Left hindlimb (tissue), 1 donor: ENCODE measurements at regions not wholly inside any gene's neighbourhood (a gene's known extent, or its start where the extent isn't known, plus 50 kb on each side); places are given as distances from the start of the nearest gene placed in this dataset.

Experiments used
- DNase-seq: peaks from one replicate; pipeline ENCODE4 v3.0.0-alpha.2; 2018

GRCh38 chr4:7126981-7127380, 59.1 kb upstream of the GRPEL1 start:
- no peak for DNase-seq

DNA sequence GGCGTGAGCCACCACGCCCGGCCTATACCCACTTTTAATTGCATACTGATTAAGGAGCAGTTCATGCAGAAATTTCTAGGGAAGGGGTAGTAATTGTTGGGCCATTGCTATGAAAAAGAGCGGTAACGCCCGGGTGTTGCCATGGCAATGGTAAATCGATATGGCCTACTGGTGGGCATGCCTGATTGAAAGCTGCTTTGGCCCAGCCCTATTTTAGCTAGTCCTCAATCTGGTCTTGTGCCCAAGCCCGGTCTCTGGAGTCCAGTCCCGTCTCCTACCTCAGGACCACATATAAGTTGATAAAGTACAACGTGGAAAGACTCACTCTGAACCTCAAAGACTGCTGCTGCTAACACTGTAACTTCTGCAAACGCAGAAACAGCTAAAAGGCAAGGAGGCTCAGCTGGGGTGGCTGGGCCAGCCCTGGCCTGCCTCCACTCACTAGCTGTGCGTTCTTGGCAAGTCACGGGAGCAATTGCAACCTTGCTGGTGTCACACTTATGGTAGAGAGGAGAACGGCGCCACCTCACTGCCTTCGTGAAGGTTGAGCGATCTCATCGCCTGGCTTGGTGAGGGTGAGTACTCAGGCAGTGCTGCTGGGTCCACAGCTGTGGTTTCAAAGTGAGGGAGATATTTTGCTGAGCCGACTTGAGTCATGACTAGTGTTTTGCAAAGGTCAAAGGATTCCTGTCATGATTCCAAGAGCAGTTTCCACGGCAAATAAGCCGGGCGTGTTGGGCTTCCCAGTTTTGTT, 57.0 kb upstream of the GRPEL1 start:
- DNase-seq: peak; percentile 73

DNA sequence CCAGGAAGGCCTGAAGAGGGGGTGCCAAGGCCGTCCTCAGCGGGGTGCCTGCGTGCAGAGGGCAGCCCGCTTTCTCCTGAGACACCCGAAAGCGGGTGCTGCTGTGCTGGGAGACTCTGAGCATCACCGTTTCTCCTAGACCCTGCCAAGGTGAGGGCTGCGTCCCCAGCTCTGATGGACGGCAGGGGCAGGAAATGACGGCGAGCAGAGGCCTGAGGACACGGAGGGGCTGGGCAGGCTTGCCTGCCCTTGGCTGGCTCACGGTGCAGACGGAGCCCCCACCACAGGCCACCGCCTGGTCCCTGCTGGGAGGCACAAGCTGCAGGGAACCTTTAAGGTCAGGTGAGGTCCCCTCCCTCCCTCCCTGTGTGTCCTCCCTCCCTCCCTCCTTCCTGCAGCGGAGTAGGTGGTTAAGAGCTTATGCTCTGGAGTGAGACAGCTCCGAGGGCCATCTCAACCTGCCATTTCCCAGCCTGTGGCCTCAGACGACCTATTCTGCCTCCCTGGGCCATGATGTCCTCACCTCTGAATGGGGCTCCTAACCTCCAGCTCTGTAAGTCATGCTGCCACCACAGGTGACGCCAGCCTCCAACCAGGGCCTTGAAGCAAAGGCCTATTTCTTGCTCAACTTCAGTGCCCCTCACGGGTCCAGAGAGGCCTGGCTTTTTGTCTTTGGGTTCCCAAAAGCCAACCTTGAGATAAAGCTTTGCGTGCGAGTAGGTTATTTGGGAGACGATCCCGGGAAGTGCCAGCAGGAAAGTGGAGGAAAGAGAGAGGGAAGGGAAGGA, 54.2 kb upstream of the GRPEL1 start:
- DNase-seq: no peak

DNA sequence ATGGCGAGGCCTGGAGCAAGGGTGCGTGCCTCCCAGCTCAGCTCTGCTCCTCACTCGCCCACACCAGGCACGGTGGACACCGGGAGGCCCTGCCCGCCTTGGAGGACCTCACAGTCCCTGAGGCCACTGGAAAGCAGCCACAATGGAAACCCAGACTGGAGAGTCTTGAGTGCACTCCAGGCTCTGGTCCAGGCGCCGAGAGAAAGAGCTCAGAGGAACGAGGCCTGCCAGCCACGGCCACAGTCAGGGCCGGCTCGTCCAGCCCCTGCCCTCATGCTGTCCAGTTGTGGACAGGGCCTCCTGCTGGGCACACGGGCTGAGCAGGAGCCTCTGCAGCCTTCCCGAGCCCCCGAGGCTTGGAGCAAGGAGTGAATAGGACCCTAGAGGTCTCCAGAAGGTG, 53.3 kb upstream of the GRPEL1 start:
- DNase-seq: no peak

DNA sequence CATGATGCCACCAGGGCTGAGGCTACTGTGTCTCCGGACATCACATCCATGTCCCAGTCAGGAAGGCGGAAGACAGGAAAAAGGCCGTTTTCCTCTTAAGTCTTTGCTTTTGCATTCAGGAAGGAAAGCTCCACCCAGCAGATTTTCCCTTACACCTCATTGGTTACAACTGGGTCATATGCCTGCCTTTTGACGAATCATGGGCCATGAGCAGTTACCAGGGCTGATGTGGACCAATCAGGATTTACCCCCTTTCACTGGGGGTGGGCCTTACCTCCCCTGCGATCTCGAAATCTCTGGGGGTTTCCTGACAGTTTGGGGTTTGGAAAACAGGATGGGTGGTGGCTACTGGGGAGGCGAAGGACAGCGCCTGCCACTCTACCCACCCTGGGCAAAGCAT, 52.5 kb upstream of the GRPEL1 start:
- no peak for DNase-seq

DNA sequence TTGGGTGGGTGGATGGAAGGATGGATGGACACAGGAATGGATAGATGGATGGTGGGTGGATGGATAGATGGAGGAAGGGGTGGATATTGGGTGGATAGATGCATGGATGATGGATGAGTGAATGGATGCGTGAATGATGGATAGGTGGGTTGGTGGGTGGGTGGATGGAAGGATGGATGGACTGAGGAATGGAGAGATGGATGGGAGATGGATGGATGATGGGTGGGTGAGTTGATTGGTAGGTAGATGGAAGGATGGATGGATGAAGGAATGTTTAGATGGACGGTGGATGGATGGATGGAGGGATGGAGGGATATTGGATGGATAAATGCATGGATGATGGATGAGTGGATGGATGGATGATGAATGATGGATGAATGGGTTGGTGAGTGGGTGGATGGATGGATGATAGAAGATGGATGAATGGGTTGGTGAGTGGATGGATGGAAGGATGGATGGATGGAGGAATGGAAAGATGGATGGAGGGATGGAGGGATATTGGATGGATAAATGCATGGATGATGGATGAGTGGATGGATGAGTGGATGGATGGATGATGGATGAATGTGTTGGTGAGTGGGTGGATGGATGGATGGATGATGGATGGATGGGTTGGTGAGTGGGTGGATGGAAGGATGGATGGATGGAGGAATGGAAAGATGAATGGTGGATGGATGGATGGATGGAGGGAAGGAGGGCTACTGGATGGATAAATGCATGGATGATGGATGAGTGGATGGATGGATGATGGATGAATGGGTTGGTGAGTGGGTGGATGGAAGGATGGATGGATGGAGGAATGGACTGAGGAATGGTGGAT, 50.4 kb upstream of the GRPEL1 start:
- no peak for DNase-seq
